GM18498 (cell line): ENCODE measurements at regions not wholly inside any gene's neighbourhood (a gene's known extent, or its start where the extent isn't known, plus 50 kb on each side); places are given as distances from the start of the nearest gene placed in this dataset.
"Not testable (repeated sequence)": the region's sequence is repeated elsewhere in the genome, so short reads cannot be mapped to it uniquely, and the experiment has no call there.

Source experiments
- ATAC-seq: cut with Tn5 transposase; IDR thresholded peaks from one replicate; pipeline ENCODE4 v1.9.1; 2021; ENCODE audit warnings: mild to moderate bottlenecking, moderate library complexity; ENCODE audit not compliant: unreplicated experiment

DNA sequence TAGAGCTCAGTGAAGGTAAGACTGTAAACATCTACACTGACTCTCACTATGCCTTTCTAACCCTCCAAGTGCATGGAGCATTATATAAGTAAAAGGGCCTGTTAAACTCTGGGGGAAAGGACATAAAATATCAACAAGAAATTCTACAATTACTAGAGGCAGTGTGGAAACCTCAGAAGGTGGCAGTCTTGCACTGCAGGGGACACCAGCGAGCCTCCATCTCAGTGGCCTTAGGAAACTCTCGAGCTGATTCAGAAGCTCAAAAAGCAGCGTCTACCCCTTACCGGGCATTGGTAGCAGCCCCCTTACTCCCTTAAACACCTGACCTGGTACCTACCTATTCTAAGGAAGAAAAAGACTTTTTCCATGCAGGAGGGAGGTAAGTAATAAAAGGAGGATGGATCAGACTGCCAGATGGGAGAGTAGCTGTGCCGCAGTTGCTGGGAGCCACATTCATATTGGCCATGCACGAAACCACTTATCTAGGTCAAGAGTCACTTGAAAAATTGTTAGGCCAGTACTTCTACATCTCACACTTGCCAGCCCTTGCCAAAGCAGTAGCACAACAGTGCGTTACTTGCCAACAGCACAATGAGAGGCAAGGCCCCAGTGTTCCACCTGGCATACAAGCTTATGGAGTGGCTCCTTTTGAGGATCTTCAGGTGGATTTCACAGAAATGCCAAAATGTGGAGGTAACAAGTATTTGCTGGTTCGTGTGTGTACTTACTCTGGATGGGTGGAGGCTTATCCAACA is 258.8 kb upstream of the PRKX start:
- ATAC-seq = not testable (repeated sequence)

DNA sequence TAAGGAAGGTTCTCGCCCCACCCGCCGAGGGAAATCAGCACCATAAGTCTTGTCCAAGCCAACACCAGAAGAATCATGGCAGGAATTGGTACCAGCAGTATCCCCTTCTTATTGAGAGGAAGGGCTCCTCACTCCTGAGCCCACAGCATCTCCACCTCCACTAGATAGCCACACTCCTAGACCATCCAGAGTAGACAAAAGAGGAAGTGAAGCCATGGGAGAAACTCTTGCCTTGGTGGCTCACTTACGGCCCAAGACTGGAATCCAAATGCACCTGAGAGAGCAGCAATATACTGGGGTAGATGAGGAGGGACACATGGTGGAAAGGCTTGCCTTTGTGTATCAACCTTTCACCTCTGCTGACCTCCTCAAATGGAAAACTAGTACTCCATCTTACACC is 255.3 kb upstream of the PRKX start:
- ATAC-seq = no peak

DNA sequence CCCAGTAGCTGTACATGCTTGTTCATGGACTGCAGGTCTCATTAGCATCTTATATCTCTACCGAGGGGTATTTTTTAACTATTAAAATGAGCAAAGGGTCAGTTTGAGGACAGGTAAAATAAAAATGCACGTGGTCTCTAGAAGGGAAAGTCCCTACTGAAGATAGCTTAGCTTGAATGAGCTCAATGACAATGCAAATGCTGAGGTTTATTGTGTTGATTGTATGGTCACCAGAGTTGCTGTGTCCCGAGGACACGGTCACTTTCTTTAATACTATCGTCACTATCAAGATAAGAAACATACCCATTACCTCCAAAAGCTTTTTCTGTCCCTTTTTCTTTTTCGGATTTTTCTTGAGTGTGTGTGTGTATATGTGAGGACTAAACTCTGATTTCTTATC is 250.5 kb upstream of the PRKX start:
- no peak for ATAC-seq

DNA sequence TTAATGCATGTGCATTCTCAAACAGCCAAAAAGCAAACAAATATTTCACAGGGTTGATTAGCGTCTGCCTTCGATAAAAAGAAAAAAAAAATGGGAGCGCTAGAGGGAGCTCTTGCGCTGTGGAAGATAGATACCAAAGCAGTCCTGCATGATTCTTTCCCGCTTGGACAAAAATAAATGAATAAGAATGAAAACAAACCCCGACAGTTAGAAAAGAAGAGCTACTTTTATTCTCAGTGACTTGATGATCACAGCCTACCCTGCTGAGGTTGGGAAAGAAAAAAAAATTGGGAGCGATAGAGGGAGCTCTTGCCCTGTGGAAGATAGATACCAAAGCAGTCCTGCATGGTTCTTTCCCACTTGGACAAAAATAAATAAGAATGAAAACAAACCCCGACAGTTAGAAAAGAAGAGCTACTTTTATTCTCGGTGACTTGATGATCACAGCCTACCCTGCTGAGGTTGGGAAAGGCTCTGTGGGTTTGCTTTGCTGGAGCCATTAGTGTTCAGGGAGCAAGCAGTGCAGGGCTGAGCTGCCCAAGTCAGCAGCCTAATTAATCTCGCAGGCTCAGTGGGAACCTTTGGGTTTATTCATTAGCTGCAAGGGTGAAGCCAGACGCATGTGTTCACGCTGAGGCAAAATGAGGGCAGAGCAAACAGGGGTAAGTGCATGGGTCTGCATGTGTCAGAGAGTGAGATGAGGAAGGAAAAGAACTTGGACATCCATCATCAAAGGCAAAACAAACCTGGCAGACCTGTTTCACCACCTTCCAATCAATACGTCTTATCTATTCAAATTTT is 249.3 kb upstream of the PRKX start:
- no peak for ATAC-seq

DNA sequence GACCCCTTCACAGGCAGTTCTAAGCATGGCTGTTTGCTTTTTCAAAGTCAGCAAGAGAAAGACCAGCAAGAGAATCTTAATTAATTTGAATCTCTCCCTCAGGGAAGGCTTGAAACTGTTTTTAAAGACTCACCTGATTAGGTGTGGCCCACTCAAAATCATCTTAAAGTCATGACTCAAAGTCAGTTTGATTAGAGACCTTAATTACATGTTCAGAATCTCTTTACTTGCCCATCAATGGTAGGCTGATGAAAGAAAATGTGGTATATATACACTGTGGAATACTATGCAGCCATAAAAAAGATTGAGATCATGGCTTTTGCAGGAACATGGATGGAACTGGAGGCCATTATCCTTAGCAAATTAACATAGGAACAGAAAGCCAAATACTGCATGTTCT is 247.5 kb upstream of the PRKX start:
- no peak for ATAC-seq

DNA sequence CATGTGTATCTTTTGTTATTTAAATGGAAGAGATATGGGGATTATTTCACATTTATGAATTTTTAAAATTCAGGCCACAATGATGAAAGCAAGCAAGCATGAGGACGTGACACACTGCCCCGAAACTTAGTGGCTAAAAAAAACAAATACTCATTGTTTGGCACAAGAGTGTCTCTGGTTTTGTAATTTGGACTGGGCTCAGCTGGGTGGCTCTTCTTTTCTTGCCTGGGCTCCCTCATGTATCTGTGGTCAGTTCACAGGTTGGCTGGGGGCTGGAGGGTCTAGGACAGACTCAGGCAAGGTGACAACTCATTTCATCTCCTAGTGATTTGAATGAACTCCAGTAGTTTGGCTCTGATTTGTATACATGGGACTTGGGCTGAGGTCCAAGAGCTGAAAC is 238.4 kb upstream of the PRKX start:
- ATAC-seq = no peak

DNA sequence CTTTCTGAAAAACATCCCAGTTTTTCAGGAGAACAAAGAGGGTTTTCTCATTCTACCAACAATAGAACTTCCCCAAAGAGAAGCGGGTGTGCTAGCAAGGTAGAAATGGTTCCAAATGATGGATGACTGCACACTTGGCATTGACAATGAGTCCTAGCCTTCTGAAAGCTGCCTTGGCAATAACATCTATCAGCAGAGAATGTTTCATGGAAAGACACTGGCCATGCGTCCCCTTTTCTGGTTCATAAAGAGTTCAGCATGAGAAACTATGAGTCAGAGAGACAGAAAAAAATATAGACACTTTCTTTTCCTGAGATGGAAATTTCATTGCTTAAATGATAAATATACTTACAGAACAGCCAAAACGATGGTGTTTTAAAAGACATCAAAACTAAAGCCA is 236.9 kb upstream of the PRKX start:
- no peak for ATAC-seq

DNA sequence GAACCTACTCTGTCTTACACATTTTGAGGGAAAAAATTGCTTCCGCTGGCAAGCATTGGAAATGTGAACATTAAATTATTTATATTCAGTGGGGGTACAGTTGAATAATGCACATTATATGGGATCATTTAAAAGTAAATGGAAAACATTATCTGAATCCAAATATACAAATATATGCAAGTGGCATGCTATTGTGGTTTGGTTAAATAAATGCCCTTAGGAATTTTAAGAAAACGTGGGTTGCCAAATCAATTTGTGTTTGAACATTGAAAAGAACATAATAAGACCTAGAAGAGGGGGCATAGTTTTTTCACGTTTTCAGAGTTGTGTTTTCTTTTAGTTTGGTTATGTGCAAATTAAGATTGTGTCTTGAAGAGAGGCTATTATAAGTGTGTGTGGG is 230.5 kb upstream of the PRKX start:
- no peak for ATAC-seq

DNA sequence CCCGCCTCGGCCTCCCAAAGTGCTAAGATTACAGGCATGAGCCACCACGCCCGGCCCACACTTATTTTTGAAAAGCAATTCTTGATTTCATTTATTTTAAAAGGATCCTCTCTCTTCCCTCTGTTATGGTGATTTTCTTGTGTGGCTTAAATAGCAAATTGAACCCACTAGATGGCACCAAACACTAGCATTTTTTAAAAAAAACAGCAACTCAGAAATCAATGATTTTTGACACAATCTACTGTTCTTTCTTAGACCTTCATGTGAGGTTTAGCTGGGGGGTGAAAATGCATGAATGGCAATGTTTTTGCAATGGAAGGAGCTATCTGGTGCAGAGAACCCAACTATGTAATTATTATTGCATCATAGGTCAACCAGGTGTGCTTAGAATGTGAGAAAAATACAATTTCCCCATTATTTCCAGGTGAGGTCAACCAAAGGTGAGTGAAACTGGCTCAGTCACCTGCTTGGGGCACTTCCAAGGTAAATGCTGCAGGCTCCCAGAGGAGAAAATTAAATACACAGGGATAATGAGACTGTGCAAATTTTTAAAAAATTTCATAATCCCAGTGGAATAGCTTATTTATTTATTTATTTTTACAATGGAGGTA is 226.7 kb upstream of the PRKX start:
- ATAC-seq = no peak

DNA sequence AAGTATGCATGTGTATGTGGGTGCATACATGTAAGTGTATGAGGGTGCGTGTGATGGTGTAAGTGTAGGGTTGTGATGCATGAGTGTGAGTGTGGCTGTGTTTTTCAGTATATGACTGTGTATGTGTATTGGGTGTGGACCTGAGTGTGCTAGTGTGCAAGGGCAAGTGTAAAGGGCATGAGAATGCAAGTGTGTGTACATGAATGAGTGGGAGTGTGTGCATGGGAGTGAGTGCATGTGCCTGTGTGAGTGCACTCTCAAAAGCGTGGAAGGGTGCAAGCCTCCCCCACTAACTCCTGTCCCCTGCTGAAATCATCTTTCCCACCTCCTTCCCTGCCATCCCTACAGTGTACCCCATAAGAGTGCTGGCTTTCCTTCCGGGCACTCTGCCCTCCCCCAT is 225.1 kb upstream of the PRKX start:
- no peak for ATAC-seq

DNA sequence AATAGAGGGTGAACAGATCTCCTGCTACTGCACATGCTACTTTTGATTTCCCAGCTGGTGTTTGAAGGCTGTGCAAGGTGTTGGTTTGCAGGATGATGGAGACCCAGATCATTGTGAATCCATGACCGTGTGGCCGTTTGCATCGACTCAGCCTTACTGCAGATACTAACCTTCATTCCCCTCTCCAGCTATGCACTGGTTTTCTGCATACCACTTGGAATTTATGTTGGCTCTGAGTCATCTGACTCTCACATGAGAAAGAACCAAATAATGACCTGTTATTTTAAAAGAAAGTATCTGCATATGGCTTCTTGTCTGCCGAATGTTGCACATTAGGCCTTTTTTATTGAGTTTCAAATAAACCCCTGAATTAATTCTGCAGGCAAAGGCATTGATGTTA is 221.7 kb upstream of the PRKX start:
- not testable (repeated sequence) for ATAC-seq

DNA sequence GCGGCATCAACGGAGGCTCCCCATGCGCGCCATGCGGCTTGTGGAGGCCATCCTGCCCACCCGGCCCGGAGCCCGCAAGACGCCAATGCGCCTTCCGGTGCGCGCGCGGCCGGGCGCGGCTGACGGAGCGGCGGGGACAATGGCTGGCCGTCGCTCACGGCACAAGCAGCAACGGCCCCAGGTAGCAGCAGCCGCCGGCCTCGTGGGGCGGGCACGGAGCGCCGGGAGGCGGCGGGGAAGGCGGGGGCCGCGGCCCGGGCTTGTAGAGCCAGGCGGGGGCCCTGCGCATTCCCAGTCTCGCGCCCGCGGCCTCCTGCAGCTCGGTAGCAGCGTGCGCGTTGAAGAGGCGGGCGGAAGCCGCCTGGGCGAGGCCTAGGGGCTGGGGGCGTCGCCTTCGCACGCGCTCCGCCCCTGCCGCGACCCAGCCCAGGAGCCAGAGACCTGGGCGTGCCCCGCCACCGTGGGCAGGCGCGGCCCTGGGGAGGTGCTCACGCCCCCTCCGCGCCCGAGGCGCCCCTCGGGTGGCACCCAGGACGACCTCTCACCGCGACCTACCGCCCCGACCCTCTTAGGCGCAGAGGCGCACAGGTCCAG is 207.1 kb upstream of the PRKX start:
- ATAC-seq = peak; percentile 99

DNA sequence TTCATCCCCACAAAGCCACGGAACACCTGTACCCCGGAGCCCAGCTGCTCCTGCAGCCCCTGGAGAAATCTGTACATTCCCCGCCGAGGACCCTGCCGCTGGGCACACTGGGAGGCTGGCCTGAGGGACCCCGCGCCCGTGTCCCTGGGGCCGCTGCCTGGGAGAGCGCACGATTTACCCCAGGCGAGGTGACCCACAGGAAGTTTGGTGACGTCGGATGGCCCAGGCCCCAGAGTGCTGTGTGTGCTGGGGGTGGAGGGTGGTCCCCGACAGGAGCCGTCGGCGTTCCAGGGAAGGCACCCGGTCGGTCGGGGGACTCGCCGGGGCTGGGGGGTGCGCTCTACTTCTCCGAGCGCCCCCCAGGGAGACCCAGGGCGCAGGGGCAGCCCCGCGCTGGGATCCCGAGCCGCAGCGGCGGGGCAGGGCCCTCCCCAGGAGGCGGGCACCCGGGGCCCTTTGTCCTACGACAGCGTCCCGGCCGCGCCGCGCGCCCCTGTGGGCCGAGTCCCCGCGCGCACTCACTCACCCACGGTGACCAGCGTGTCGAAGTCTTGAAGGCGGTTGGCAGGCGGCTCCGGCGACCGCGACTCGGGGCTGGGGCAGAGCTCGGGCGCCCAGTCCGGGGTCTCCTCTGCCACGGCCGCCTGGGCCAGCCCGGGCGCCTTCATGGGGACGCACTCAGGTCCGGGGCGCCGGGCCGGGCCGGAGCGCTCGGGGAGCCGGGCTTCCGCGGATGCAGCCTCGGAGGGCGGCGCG is 206.4 kb upstream of the PRKX start:
- peak; percentile 45 for ATAC-seq

DNA sequence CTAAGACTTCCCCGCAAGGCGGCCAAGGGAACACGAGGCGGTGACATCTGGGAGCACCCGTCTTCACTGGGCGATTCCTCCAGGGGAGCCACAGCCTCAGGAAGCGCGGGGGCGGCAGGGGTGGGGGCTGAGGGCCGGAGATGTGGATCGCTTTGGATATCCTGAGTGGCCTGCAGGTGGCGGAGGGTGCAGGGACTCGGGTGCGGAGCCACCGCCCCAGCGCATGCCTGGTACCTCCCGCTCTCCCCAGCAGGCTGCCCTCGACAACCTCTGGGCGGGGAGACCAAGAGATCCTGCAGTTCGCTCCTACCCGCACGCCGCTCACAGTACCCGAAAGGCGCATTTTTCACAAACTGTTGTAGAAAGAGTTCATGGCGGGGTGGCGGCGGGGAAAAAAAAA is 201.4 kb upstream of the PRKX start:
- ATAC-seq = not testable (repeated sequence)

DNA sequence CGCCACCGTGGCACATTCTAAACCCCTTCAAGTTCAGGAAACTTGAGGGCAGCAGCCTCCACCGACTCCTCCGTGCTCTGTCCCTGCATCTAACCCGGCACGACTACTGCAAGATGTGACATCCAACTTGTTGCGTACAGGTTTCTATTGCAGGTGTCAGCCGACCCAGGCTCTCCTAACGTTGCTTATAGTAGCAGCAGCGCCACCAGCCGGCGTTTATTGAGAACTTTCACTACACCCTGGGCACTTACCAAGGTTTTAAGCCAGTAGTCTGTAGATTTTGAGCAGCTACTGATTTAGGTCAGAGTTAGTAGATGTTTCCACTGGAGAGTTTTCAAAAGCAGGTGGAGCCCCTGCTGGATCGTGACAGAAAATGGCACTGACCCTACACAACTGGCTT is 200.6 kb upstream of the PRKX start:
- not testable (repeated sequence) for ATAC-seq

DNA sequence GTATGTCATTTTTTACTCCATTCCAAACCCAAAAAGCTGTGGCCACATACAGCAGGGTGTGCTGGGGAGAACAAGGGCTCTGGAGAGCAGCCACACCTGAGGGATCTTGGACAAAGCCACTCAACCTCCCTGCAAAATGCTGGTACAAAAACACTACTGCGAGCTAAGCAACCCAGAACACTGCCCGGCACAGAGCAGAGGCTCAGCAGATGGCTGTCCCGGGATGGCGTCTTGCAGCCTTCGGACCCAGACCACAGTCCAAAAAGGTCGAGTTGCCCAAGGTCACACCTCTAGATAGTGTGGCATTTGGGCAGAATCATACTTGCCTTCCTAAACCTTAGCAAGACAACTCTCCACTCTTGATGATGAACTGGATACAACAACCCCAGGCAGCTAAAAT is 197.6 kb upstream of the PRKX start:
- not testable (repeated sequence) for ATAC-seq

DNA sequence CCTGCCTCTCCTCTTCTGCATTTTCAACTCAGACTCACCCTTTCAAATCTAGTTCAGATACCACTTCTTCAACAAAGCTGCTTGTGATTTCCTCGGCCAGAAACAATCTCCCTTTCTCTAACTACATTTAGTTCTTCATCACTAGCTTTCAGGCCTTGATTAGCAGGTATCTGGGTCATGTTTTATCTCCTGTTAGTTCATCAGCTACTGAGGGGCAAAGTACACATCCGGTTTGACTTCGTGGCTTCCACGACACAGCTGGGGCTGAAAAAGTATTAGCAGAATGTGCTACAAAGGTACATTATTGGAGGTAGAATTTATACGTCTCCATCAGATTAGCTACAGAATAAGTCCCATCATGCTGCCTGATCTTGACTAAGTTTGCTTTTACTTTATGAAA is 197.2 kb upstream of the PRKX start:
- ATAC-seq = not testable (repeated sequence)

DNA sequence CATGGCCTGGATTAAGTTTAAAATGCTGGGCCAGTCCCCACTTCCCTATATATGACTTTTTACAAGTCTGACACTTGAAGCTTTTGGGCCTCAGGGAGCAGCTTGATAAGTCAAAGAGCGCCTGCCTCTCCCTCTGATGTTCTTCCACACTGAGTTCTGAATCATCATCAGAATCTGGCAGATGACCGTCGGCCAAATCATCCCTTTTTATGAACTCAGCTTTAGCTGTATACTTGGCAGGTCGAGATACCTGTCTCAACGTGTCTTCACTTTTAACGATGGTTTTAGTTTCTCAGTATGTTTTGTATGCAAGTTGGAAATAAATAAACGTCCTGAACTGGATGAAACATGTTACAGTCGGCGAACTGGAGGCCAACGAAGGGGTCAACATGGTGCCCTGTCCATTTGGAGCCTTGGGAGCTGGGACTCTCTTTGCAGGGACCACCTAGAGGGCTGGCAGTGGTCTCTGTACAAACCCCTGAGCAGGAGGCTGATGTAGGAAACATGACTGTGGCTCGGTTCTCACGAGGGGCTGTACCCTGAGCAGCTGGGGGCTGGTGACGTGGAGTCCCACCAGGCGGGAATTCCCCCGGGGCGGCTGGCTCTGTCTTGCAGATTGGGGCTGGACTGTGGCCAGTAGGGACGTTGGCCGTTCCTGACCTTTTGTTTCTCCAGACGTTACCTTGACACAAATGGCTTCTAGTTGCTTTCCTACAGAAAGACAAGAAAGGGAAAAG is 192.2 kb upstream of the PRKX start:
- not testable (repeated sequence) for ATAC-seq

DNA sequence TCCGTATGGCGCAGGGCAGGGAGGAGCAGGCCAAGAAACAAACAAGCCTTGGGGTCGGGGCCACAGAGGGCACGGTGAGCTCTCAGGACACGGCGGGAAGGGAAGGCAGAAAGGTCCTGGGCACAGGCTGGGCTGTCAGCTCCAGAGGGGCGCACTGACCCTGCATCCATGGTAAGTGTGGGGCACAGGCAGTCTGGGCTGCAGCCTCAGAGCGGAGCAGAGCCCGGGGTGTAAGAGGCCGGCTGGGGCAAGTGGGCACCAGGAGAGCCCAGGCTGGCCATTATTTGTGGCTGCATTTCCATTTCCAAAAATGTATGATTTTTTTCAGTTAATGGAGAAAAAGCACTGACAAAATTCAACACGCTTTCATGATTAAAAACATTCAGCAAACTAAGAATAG is 188.8 kb upstream of the PRKX start:
- not testable (repeated sequence) for ATAC-seq

DNA sequence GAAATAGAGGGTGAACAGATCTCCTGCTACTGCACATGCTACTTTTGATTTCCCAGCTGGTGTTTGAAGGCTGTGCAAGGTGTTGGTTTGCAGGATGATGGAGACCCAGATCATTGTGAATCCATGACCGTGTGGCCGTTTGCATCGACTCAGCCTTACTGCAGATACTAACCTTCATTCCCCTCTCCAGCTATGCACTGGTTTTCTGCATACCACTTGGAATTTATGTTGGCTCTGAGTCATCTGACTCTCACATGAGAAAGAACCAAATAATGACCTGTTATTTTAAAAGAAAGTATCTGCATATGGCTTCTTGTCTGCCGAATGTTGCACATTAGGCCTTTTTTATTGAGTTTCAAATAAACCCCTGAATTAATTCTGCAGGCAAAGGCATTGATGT is 183.3 kb upstream of the PRKX start:
- not testable (repeated sequence) for ATAC-seq
